Breast epithelium (tissue), 3 donors: ENCODE measurements at regions not wholly inside any gene's neighbourhood (a gene's known extent, or its start where the extent isn't known, plus 50 kb on each side); places are given as distances from the start of the nearest gene placed in this dataset.

ENCODE experiments used
- POLR2A ChIP-seq: fragments of 450-650 bp; IDR thresholded peaks from one replicate; pipeline ENCODE4 v1.6.1; 2016; ENCODE audit warnings: antibody characterized with exemption, mild to moderate bottlenecking, moderate library complexity
- POLR2AphosphoS5 ChIP-seq, 3 donors: sonication (generic); formaldehyde crosslinking; IDR thresholded peaks; one replicate each; pipeline ENCODE4 v1.6.1; 2017; ENCODE audit warnings: antibody characterized with exemption in 3 of 3
- TF ChIP-seq, protein P1 (sequence below), 3 donors: fragments of 450-650 bp; IDR thresholded peaks; one replicate each; pipeline ENCODE4 v1.5.1; 2016 to 2017; ENCODE audit warnings: antibody characterized with exemption in 3 of 3, mild to moderate bottlenecking in 3 of 3, moderate library complexity in 3 of 3

GRCh38 chr3:126289096-126289495 lies 68.1 kb downstream of the KLF15 start:
- TF ChIP-seq, protein P1, sequence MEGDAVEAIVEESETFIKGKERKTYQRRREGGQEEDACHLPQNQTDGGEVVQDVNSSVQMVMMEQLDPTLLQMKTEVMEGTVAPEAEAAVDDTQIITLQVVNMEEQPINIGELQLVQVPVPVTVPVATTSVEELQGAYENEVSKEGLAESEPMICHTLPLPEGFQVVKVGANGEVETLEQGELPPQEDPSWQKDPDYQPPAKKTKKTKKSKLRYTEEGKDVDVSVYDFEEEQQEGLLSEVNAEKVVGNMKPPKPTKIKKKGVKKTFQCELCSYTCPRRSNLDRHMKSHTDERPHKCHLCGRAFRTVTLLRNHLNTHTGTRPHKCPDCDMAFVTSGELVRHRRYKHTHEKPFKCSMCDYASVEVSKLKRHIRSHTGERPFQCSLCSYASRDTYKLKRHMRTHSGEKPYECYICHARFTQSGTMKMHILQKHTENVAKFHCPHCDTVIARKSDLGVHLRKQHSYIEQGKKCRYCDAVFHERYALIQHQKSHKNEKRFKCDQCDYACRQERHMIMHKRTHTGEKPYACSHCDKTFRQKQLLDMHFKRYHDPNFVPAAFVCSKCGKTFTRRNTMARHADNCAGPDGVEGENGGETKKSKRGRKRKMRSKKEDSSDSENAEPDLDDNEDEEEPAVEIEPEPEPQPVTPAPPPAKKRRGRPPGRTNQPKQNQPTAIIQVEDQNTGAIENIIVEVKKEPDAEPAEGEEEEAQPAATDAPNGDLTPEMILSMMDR (IDR thresholded peaks at IDR 0.05): no peak
- TF ChIP-seq POLR2A (no peak), POLR2AphosphoS5 (IDR thresholded peaks at IDR 0.05) (no peak)
